ENCODE measurements at regions not wholly inside any gene's neighbourhood (a gene's known extent, or its start where the extent isn't known, plus 50 kb on each side); places are given as distances from the start of the nearest gene placed in this dataset.
"Not testable (repeated sequence)": the region's sequence is repeated elsewhere in the genome, so short reads cannot be mapped to it uniquely, and the experiment has no call there.

- TF ChIP-seq, protein P1, sequence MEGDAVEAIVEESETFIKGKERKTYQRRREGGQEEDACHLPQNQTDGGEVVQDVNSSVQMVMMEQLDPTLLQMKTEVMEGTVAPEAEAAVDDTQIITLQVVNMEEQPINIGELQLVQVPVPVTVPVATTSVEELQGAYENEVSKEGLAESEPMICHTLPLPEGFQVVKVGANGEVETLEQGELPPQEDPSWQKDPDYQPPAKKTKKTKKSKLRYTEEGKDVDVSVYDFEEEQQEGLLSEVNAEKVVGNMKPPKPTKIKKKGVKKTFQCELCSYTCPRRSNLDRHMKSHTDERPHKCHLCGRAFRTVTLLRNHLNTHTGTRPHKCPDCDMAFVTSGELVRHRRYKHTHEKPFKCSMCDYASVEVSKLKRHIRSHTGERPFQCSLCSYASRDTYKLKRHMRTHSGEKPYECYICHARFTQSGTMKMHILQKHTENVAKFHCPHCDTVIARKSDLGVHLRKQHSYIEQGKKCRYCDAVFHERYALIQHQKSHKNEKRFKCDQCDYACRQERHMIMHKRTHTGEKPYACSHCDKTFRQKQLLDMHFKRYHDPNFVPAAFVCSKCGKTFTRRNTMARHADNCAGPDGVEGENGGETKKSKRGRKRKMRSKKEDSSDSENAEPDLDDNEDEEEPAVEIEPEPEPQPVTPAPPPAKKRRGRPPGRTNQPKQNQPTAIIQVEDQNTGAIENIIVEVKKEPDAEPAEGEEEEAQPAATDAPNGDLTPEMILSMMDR (IDR thresholded peaks at IDR 0.05; ENCODE audit: extremely low read depth in 1 of 2, insufficient read depth in 1 of 2, low read depth in 1 of 2, low read length in 2 of 2) = not testable (repeated sequence)
- not testable (repeated sequence) for TF ChIP-seq POLR2A (IDR thresholded peaks at IDR 0.05; ENCODE audit: low read depth, low read length); POLR2AphosphoS5 (IDR thresholded peaks at IDR 0.05; ENCODE audit: insufficient read depth, low read depth, low read length); FOS (IDR thresholded peaks at IDR 0.05; ENCODE audit: borderline replicate concordance, insufficient read depth, low read length); MAX (IDR thresholded peaks at IDR 0.05; ENCODE audit: insufficient read depth, insufficient read length)
These were observed 461.7 kb downstream of the PDGFC start for GRCh38 chr4:156509921-156510320.

Data from endothelial cell of umbilical vein (primary cell).